ENCODE measurements at regions not wholly inside any gene's neighbourhood (a gene's known extent, or its start where the extent isn't known, plus 50 kb on each side); places are given as distances from the start of the nearest gene placed in this dataset.

GRCh38 chr2:237020090-237020489 lies 65.6 kb upstream of the COPS8 start:
- ChIA-PET CTCF (no interaction called here), POLR2A (no interaction called here)
- ATAC-seq (ENCODE audit: poor library complexity) = no peak
- Histone ChIP-seq H3K27me3 (ENCODE audit: control insufficient read depth in 1 of 2, insufficient read depth in 2 of 2, low read length in 2 of 2) (no peaks in the 10 kb centered on the region), H3K4me1 (ENCODE audit: insufficient read depth, low read length) (no peaks in the 10 kb centered on the region), H3K9me3 (ENCODE audit: control insufficient read depth in 1 of 2, insufficient read depth in 1 of 2, low read length in 2 of 2) (peaks cover 0 to 3% of the 10 kb centered on the region in 2 experiments), H3K4me3 (ENCODE audit: low read length) (no peak overlapping the region), H3K27ac (ENCODE audit: low read depth in 1 of 2, low read length in 2 of 2) (no peak overlapping the region), H3K36me3 (ENCODE audit: insufficient read depth, low read length) (no peaks in the 10 kb centered on the region)
- TF ChIP-seq CTCF (IDR thresholded peaks at IDR 0.05) = no peak
- DNase-seq = no peak
- Mint-ChIP-seq H3K4me3 (no peak overlapping the region), H3K9me3 (no peaks in the 10 kb centered on the region), H3K27ac (no peak overlapping the region), H3K4me1 (ENCODE audit: low read depth) (no peaks in the 10 kb centered on the region), H3K36me3 (ENCODE audit: low read depth) (no peaks in the 10 kb centered on the region), H3K27me3 (no peaks in the 10 kb centered on the region)
- intact Hi-C loops (cut with DNase I, micrococcal nuclease) = loop anchor here in 1 of 2 experiments (10.0 kb wide), 1 partner anchor 125 kb away; no protein-coding TSS in a partner anchor

GRCh38 chr2:237022533-237022932 lies 63.2 kb upstream of the COPS8 start:
- DNase-seq (no peak), ATAC-seq (ENCODE audit: poor library complexity) (no peak)
- POLR2A ChIA-PET = no interaction called here
- Mint-ChIP-seq H3K27me3 (no peaks in the 10 kb centered on the region), H3K27ac (no peak overlapping the region), H3K9me3 (no peaks in the 10 kb centered on the region), H3K4me1 (ENCODE audit: low read depth) (no peaks in the 10 kb centered on the region), H3K36me3 (ENCODE audit: low read depth) (no peaks in the 10 kb centered on the region), H3K4me3 (no peak overlapping the region)
- intact Hi-C loops (cut with DNase I, micrococcal nuclease) = loop anchor here in 1 of 2 experiments (10.0 kb wide), 1 partner anchor 128 kb away; no protein-coding TSS in a partner anchor
- TF ChIP-seq CTCF (IDR thresholded peaks at IDR 0.05) = no peak
- H3K36me3 ChIP-seq (ENCODE audit: insufficient read depth, low read length) = no peaks in the 10 kb centered on the region
- H3K4me3 ChIP-seq (ENCODE audit: low read length) = no peak overlapping the region
- H3K27ac ChIP-seq (ENCODE audit: low read depth in 1 of 2, low read length in 2 of 2) = no peak overlapping the region
- H3K27me3 ChIP-seq (ENCODE audit: control insufficient read depth in 1 of 2, insufficient read depth in 2 of 2, low read length in 2 of 2) = no peaks in the 10 kb centered on the region
- no peaks in the 10 kb centered on the region for H3K4me1 ChIP-seq (ENCODE audit: insufficient read depth, low read length)
- CTCF ChIA-PET = no interaction called here
- no peaks in the 10 kb centered on the region for H3K9me3 ChIP-seq (ENCODE audit: control insufficient read depth in 1 of 2, insufficient read depth in 1 of 2, low read length in 2 of 2)

GRCh38 chr2:237024255-237024654 lies 61.4 kb upstream of the COPS8 start:
- DNase-seq (no peak), ATAC-seq (ENCODE audit: poor library complexity) (no peak)
- no peak overlapping the region for H3K4me3 Mint-ChIP-seq
- Histone ChIP-seq H3K4me1 (ENCODE audit: insufficient read depth, low read length) (no peaks in the 10 kb centered on the region), H3K4me3 (ENCODE audit: low read length) (no peak overlapping the region), H3K9me3 (ENCODE audit: control insufficient read depth in 1 of 2, insufficient read depth in 1 of 2, low read length in 2 of 2) (no peaks in the 10 kb centered on the region), H3K27ac (ENCODE audit: low read depth in 1 of 2, low read length in 2 of 2) (no peak overlapping the region), H3K36me3 (ENCODE audit: insufficient read depth, low read length) (no peaks in the 10 kb centered on the region), H3K27me3 (ENCODE audit: control insufficient read depth in 1 of 2, insufficient read depth in 2 of 2, low read length in 2 of 2) (no peaks in the 10 kb centered on the region)
- H3K27ac Mint-ChIP-seq = no peak overlapping the region
- intact Hi-C loops (cut with DNase I, micrococcal nuclease) = loop anchor here in 1 of 2 experiments (10.0 kb wide), 1 partner anchor 129 kb away; no protein-coding TSS in a partner anchor
- H3K4me1 Mint-ChIP-seq (ENCODE audit: low read depth) = no peaks in the 10 kb centered on the region
- no peaks in the 10 kb centered on the region for H3K27me3 Mint-ChIP-seq
- H3K9me3 Mint-ChIP-seq = no peaks in the 10 kb centered on the region
- TF ChIP-seq CTCF (IDR thresholded peaks at IDR 0.05) = no peak
- no peaks in the 10 kb centered on the region for H3K36me3 Mint-ChIP-seq (ENCODE audit: low read depth)
- POLR2A ChIA-PET = no interaction called here
- CTCF ChIA-PET = no interaction called here

Measured in CD4-positive, alpha-beta T cell (primary cell).